ENCODE measurements at regions not wholly inside any gene's neighbourhood (a gene's known extent, or its start where the extent isn't known, plus 50 kb on each side); places are given as distances from the start of the nearest gene placed in this dataset.

DNA sequence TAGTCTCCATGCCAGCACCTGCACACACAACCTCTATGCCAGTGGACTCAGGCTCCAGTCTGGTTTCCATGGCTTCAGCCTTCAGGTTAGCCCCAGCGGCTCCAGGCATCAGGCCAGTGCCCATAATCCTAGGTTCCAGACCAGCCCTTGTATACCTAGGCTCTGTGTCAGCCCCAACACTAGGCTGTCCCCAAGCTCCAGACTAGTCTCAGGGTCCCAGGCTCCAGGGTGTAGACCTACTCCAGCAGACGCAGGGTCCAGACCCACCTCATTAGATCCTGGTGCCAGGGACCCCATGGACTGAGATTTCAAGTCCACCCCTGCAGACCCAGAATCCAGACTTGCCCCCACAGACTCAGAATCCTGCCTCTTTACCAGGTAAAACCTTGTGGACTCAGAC is 275.9 kb downstream of the SLC16A7 start:
- no peak overlapping the region for H2AFZ ChIP-seq (ENCODE audit: low read length, unreplicated experiment)
- no peaks in the 10 kb centered on the region for H3K79me2 ChIP-seq (ENCODE audit: control insufficient read depth, insufficient read depth, low read length, unreplicated experiment)
- no peaks in the 10 kb centered on the region for H3K36me3 ChIP-seq (ENCODE audit: insufficient read depth, low read length)
- no peak overlapping the region for H3K27ac ChIP-seq (ENCODE audit: low read depth, low read length)
- H3K27me3 ChIP-seq (ENCODE audit: insufficient read depth, low read length), result no peaks in the 10 kb centered on the region
- no peak overlapping the region for H3K4me3 ChIP-seq (ENCODE audit: low read depth, low read length)
- no peaks in the 10 kb centered on the region for H3K4me1 ChIP-seq (ENCODE audit: control insufficient read depth, insufficient read depth, low read length, unreplicated experiment)

DNA sequence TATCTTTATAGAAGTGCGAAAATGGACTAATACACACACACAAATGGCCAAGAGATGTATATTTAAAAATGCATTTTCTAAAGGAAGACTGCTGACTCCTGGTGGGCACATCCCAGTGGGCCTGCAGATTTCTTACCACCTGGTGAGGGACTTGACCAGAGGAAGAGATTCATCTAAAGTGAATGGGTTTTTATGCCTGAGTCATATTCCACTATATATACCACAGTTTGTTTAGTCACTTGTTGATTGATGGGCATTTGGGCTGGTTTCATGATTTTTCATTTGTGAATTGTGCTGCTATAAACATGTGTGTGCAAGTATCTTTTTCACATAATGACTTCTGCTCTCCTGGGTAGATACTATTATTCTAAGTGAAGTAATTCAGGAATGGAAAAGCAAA is 277.3 kb downstream of the SLC16A7 start:
- Histone ChIP-seq H3K79me2 (ENCODE audit: control insufficient read depth, insufficient read depth, low read length, unreplicated experiment) (no peaks in the 10 kb centered on the region), H3K4me1 (ENCODE audit: control insufficient read depth, insufficient read depth, low read length, unreplicated experiment) (no peaks in the 10 kb centered on the region), H3K4me3 (ENCODE audit: low read depth, low read length) (no peak overlapping the region), H3K27me3 (ENCODE audit: insufficient read depth, low read length) (no peaks in the 10 kb centered on the region), H3K27ac (ENCODE audit: low read depth, low read length) (no peak overlapping the region), H3K36me3 (ENCODE audit: insufficient read depth, low read length) (no peaks in the 10 kb centered on the region), H2AFZ (ENCODE audit: low read length, unreplicated experiment) (no peak overlapping the region)

DNA sequence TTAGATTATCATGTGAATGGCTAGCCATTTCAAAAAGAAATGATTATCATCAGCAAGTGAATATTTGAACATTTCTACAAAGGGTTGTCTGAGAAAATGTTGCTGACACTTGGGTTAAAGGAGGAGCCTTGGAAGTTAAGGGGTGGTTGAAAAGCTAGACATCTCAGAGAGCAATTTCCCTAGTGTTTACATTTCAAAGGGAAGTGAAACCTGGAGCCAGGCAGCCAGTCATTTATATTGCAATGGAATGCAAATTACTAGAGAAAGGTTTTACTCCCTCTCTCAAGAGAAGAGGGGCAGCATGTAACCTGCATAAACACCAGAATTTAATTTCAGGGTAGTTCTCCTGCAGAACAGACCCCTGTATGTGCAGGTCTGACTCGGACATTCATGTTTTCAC is 279.0 kb downstream of the SLC16A7 start:
- Histone ChIP-seq H3K27ac (ENCODE audit: low read depth, low read length) (no peak overlapping the region), H2AFZ (ENCODE audit: low read length, unreplicated experiment) (peak overlapping the region; percentile 3), H3K4me3 (ENCODE audit: low read depth, low read length) (no peak overlapping the region), H3K27me3 (ENCODE audit: insufficient read depth, low read length) (no peaks in the 10 kb centered on the region), H3K4me1 (ENCODE audit: control insufficient read depth, insufficient read depth, low read length, unreplicated experiment) (no peaks in the 10 kb centered on the region), H3K36me3 (ENCODE audit: insufficient read depth, low read length) (no peaks in the 10 kb centered on the region), H3K79me2 (ENCODE audit: control insufficient read depth, insufficient read depth, low read length, unreplicated experiment) (no peaks in the 10 kb centered on the region)

DNA sequence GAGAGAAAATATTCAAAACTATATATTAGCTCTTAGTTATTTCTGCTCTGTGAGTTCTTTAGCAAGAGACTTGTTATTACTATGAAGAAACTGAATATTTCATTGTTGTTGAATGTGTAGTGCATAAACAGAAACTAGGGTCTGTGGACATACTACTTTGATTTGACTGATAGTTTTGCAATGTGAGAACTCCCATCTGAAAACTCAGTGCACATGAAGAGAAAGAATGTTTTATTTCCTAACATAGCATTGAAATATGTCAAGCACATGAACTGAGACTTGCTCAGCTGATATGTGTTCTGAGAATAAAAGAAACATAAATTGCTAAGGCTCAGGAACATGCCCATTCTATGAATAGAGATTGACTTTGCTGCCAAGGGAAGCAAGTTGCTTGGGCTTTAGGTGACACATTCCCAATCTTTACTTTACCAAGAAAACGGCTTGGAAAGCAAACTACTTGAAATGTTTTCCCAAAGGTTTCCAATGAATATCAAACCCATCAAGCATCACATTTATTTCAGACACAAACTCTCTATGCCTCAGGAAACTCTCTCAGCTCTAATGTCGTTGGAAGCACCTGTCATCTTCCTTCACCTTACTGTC is 290.4 kb downstream of the SLC16A7 start:
- H3K79me2 ChIP-seq (ENCODE audit: control insufficient read depth, insufficient read depth, low read length, unreplicated experiment), result no peaks in the 10 kb centered on the region

DNA sequence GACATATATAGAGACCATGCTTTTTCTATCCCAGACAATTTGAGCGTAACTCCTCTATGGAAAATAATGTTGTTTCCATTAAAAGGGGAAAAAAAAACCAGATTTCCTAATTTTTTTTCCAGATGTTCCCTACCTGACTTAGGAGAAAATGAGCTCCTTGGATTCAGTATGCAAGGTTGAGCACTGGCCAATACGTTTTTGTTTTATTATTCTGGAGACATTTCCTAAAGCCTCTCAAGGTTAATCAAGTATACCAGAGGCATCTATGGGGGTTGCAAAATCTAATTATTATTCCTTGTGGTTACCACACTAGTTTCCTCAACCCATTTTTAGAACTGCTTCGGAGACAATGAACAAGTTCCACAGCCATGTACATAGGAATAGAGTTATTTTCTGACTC is 291.3 kb downstream of the SLC16A7 start:
- no peaks in the 10 kb centered on the region for H3K36me3 ChIP-seq (ENCODE audit: insufficient read depth, low read length)
- no peaks in the 10 kb centered on the region for H3K4me1 ChIP-seq (ENCODE audit: control insufficient read depth, insufficient read depth, low read length, unreplicated experiment)
- H3K79me2 ChIP-seq (ENCODE audit: control insufficient read depth, insufficient read depth, low read length, unreplicated experiment), result no peaks in the 10 kb centered on the region
- no peak overlapping the region for H3K4me3 ChIP-seq (ENCODE audit: low read depth, low read length)
- H2AFZ ChIP-seq (ENCODE audit: low read length, unreplicated experiment), result no peak overlapping the region
- H3K27ac ChIP-seq (ENCODE audit: low read depth, low read length), result no peak overlapping the region
- H3K27me3 ChIP-seq (ENCODE audit: insufficient read depth, low read length), result no peaks in the 10 kb centered on the region

More for the DNA sequence above, 290.4 kb downstream of the SLC16A7 start:
- no peak overlapping the region for H2AFZ ChIP-seq (ENCODE audit: low read length, unreplicated experiment)
- H3K36me3 ChIP-seq (ENCODE audit: insufficient read depth, low read length), result no peaks in the 10 kb centered on the region
- no peaks in the 10 kb centered on the region for H3K4me1 ChIP-seq (ENCODE audit: control insufficient read depth, insufficient read depth, low read length, unreplicated experiment)
- H3K4me3 ChIP-seq (ENCODE audit: low read depth, low read length), result no peak overlapping the region
- H3K27ac ChIP-seq (ENCODE audit: low read depth, low read length), result no peak overlapping the region
- H3K27me3 ChIP-seq (ENCODE audit: insufficient read depth, low read length), result no peaks in the 10 kb centered on the region

DNA sequence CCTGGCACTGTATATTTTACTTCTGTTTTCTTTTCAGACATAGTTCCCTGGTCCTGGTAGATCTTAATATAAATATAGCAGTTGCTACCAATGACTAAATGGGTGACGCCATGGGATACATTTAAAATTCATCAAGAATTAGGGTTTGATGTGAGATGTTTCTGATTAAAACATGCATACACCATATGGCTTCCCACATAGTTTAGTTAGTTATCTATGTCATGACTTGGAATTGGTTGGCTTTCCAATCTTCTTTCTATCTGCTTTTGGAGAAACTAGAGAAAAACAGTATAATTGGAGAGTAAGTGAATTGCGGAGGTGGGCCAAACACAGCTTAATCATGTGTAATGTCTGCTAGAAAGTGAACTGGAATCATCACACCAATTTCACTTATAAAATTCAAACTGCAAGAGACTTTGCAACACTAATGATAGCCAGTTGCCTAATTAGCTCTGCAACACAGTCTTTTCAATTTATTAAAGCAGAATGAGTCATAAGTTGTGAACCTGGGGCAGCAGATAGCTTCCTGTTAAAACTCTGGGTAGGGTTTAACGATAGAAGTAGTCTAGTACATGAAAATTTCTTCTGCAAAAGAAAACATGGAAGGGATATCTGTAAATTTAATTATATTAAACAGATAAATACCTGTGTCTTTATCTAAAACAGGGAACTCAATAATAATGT is 295.2 kb downstream of the SLC16A7 start:
- Histone ChIP-seq H2AFZ (ENCODE audit: low read length, unreplicated experiment) (no peak overlapping the region), H3K27me3 (ENCODE audit: insufficient read depth, low read length) (no peaks in the 10 kb centered on the region), H3K4me1 (ENCODE audit: control insufficient read depth, insufficient read depth, low read length, unreplicated experiment) (no peaks in the 10 kb centered on the region), H3K4me3 (ENCODE audit: low read depth, low read length) (no peak overlapping the region), H3K36me3 (ENCODE audit: insufficient read depth, low read length) (no peaks in the 10 kb centered on the region), H3K27ac (ENCODE audit: low read depth, low read length) (no peak overlapping the region), H3K79me2 (ENCODE audit: control insufficient read depth, insufficient read depth, low read length, unreplicated experiment) (no peaks in the 10 kb centered on the region)

DNA sequence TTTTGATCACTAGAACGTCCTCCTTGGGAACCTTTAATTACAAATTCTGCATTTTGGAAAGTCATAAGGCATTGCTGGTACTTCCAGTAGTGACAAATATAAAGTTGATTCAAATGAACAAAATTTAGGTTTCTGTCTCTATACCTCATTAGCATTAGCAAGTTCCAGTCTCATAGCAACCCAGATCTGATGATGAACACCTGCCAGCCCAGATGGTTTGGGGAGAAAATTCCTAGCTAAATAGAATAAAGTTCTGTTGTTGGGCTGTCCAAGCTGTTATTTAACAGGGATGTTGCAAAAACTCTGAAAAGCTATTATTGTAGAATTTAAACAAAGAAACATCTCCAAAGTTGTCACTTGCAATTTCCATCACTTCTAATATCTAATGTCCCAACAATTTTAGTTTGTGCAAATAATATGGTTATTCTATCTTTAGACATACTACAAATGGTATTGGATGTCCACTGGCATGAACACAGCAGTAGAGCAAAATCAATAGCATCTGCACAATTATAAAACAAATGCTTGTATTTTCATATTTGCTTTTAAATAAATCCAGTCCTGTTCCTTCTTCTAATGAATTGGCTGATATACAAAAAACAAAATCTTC is 299.4 kb downstream of the SLC16A7 start:
- Histone ChIP-seq H3K4me1 (ENCODE audit: control insufficient read depth, insufficient read depth, low read length, unreplicated experiment) (no peaks in the 10 kb centered on the region), H2AFZ (ENCODE audit: low read length, unreplicated experiment) (no peak overlapping the region), H3K36me3 (ENCODE audit: insufficient read depth, low read length) (no peaks in the 10 kb centered on the region), H3K79me2 (ENCODE audit: control insufficient read depth, insufficient read depth, low read length, unreplicated experiment) (no peaks in the 10 kb centered on the region), H3K4me3 (ENCODE audit: low read depth, low read length) (no peak overlapping the region), H3K27ac (ENCODE audit: low read depth, low read length) (no peak overlapping the region), H3K27me3 (ENCODE audit: insufficient read depth, low read length) (no peaks in the 10 kb centered on the region)

DNA sequence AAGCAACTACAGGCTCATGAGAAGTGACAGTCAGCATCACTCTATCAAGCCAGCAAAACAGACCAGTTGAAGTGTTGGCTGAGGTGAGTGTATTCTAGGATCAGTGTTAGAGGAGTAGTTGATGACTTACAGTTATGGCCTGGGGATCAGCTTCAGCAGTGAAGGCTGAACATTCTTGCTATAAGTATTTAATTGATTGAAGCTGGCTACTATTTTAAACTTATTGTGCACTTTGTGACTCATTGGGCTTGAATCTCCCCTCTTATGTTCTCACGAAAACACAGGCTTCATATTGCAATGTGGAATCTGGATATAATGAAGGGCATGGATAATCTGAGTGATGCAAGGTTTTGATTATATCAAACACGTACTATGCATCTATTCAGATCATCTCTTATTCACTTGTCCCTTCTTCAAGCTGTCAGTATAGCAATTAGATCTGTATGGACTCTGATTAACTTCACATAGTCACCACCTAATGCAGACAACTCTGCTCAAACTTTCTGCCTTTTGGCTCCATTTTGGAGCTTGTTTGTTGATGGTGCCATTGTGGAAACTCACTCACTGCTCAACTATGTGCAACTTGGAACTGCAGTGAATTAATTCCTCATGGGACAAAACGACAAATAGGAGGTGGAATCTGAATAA is 309.2 kb downstream of the SLC16A7 start:
- Histone ChIP-seq H3K79me2 (ENCODE audit: control insufficient read depth, insufficient read depth, low read length, unreplicated experiment) (no peaks in the 10 kb centered on the region), H3K4me1 (ENCODE audit: control insufficient read depth, insufficient read depth, low read length, unreplicated experiment) (peaks cover 11% of the 10 kb centered on the region), H2AFZ (ENCODE audit: low read length, unreplicated experiment) (peak overlapping the region; percentile 13), H3K36me3 (ENCODE audit: insufficient read depth, low read length) (no peaks in the 10 kb centered on the region), H3K27me3 (ENCODE audit: insufficient read depth, low read length) (no peaks in the 10 kb centered on the region), H3K4me3 (ENCODE audit: low read depth, low read length) (peak overlapping the region; percentile 34; the same call in 1 of the 2 replicates), H3K27ac (ENCODE audit: low read depth, low read length) (peak overlapping the region; percentile 39; the same call in 1 of the 2 replicates)

DNA sequence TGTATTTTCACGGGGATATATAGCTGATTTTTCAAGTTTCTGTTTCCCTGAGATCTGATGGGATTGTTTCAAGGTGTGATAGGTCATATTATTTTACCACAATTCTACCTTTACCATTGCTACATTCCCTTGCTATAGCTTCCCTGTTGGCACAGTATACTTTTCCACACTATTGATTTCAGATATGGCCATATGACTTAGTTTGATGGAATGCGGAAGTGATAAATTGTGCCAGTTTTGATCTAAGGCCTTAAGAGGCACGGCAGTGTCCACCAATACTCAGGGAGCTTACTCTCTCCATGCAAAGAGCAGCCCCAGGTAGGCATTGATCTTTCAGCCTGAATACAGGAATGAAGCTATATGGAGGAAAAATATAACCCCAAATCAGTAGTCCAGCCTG is 315.7 kb downstream of the SLC16A7 start:
- H3K36me3 ChIP-seq (ENCODE audit: insufficient read depth, low read length), result no peaks in the 10 kb centered on the region
- H3K4me3 ChIP-seq (ENCODE audit: low read depth, low read length), result no peak overlapping the region
- H3K27me3 ChIP-seq (ENCODE audit: insufficient read depth, low read length), result no peaks in the 10 kb centered on the region
- H2AFZ ChIP-seq (ENCODE audit: low read length, unreplicated experiment), result peak overlapping the region; percentile 47
- H3K27ac ChIP-seq (ENCODE audit: low read depth, low read length), result no peak overlapping the region
- no peaks in the 10 kb centered on the region for H3K4me1 ChIP-seq (ENCODE audit: control insufficient read depth, insufficient read depth, low read length, unreplicated experiment)
- H3K79me2 ChIP-seq (ENCODE audit: control insufficient read depth, insufficient read depth, low read length, unreplicated experiment), result no peaks in the 10 kb centered on the region

DNA sequence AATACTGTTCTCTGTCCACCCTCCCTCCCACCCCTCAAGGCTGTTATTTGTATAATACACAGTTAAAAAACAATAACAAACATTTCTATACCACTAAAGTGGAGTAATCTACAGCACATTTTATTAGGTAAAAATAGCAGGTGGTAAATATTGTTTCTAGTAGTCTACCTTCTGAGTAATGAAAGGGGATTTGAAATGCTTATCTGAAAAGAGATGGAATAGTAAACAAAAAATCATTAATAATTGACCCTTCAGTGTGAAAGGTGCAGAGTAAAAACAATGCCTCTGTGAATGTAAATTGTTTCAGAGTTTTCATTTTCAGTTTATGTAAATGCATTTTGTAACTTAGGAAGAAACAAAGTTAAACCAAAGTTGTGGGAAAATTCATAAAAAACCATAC is 321.2 kb downstream of the SLC16A7 start:
- H2AFZ ChIP-seq (ENCODE audit: low read length, unreplicated experiment), result no peak overlapping the region
- no peaks in the 10 kb centered on the region for H3K4me1 ChIP-seq (ENCODE audit: control insufficient read depth, insufficient read depth, low read length, unreplicated experiment)
- H3K79me2 ChIP-seq (ENCODE audit: control insufficient read depth, insufficient read depth, low read length, unreplicated experiment), result no peaks in the 10 kb centered on the region

More for the DNA sequence above, 321.2 kb downstream of the SLC16A7 start:
- no peaks in the 10 kb centered on the region for H3K27me3 ChIP-seq (ENCODE audit: insufficient read depth, low read length)
- no peak overlapping the region for H3K4me3 ChIP-seq (ENCODE audit: low read depth, low read length)
- H3K27ac ChIP-seq (ENCODE audit: low read depth, low read length), result no peak overlapping the region
- H3K36me3 ChIP-seq (ENCODE audit: insufficient read depth, low read length), result no peaks in the 10 kb centered on the region
